ENCODE measurements at regions not wholly inside any gene's neighbourhood (a gene's known extent, or its start where the extent isn't known, plus 50 kb on each side); places are given as distances from the start of the nearest gene placed in this dataset.

- TF ChIP-seq EZH2 (IDR thresholded peaks at IDR 0.05; ENCODE audit: low read depth, unreplicated experiment) (no peak), CTCF (conservative IDR thresholded peaks at IDR 0.05; ENCODE audit: low read depth in 2 of 2) (no peak), REST (IDR thresholded peaks at IDR 0.05; ENCODE audit: unreplicated experiment) (no peak), POLR2AphosphoS5 (IDR thresholded peaks at IDR 0.05; ENCODE audit: low read depth) (no peak)
Observed at GRCh38 chr10:85067955-85068354, 739.6 kb downstream of the CCSER2 start.

Measured in GM23338 (cell line).